Stimulated activated naive CD8-positive, alpha-beta T cell treated with anti-CD3 and anti-CD28 coated beads, Interleukin-15, amount 100 ng/mL, for 72 hours (primary cell): ENCODE measurements at regions not wholly inside any gene's neighbourhood (a gene's known extent, or its start where the extent isn't known, plus 50 kb on each side); places are given as distances from the start of the nearest gene placed in this dataset.
A peak's percentile ranks its signal among the peaks of the same experiment; 100 is the strongest.

ENCODE experiments used
- ATAC-seq: fragments of 150-1000 bp; cut with Tn5 transposase; 2 replicates; pipeline ENCODE4 v1.10.0; 2021; ENCODE audit warnings: mild to moderate bottlenecking, moderate library complexity
- DNase-seq, 2 donors: peaks; one replicate each; pipeline ENCODE4 v3.0.0; 2021 to 2022
- H3K27ac Mint-ChIP-seq, 2 donors: one replicate each; pipeline ENCODE4 v1.8.0; 2022; ENCODE audit warnings: mild to moderate bottlenecking in 2 of 2, mixed read lengths in 2 of 2, moderate library complexity in 2 of 2
- H3K27me3 Mint-ChIP-seq: one replicate; pipeline ENCODE4 v1.8.0; 2022; ENCODE audit warnings: mixed read lengths
- H3K4me1 Mint-ChIP-seq: one replicate; pipeline ENCODE4 v1.8.0; 2022; ENCODE audit warnings: mild to moderate bottlenecking, mixed read lengths
- H3K4me3 Mint-ChIP-seq, 2 donors: one replicate each; pipeline ENCODE4 v1.8.0; 2022; ENCODE audit warnings: mild to moderate bottlenecking in 2 of 2, mixed read lengths in 2 of 2, moderate library complexity in 1 of 2
- H3K9me3 Mint-ChIP-seq, 2 donors: one replicate each; pipeline ENCODE4 v1.8.0; 2022; ENCODE audit warnings: mixed read lengths in 2 of 2

GRCh38 chr1:82944822-82945221 is 1054.1 kb downstream of the TTLL7 start:
- no peak overlapping the region for H3K4me3 Mint-ChIP-seq
- no peak overlapping the region for H3K27ac Mint-ChIP-seq
- H3K4me1 Mint-ChIP-seq, result no peaks in the 10 kb centered on the region
- DNase-seq, result no peak
- no peaks in the 10 kb centered on the region for H3K9me3 Mint-ChIP-seq
- no peak for ATAC-seq
- H3K27me3 Mint-ChIP-seq, result peaks cover 8% of the 10 kb centered on the region

DNA sequence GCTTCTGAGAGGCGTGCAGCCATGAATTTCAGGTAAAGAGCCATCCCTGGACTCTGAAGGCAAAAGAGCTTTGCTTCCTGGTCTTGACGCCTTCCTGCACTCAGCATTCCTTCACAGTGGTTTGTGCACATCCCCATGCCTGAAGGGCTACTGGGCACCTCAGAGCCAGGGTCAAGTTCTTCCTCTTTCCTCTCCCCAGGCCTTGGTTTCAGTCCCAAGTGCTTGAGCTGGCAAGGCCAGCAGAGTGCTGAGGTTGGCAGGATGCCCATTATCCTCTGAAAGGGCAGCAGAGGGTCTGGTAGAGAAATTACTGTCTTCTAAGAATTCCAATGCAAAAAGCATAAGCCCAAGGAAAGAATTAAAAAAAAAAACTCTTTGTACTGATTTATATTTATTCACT is 1064.9 kb downstream of the TTLL7 start:
- ATAC-seq (no peak), DNase-seq (no peak)
- Mint-ChIP-seq H3K4me3 (no peak overlapping the region), H3K27ac (no peak overlapping the region), H3K27me3 (peaks cover 16% of the 10 kb centered on the region), H3K9me3 (peaks cover 6 to 7% of the 10 kb centered on the region in 2 donors), H3K4me1 (no peaks in the 10 kb centered on the region)

- no peak overlapping the region for H3K4me3 Mint-ChIP-seq
- H3K27ac Mint-ChIP-seq, result peak overlapping the region in 1 of 2 donors; percentile 71
- no peak for DNase-seq
- H3K27me3 Mint-ChIP-seq, result peaks cover 6% of the 10 kb centered on the region
- H3K4me1 Mint-ChIP-seq, result no peaks in the 10 kb centered on the region
- ATAC-seq, result no peak
- peaks cover 6 to 7% of the 10 kb centered on the region in 2 donors for H3K9me3 Mint-ChIP-seq
Observed at GRCh38 chr1:82932727-82933126, 1066.2 kb downstream of the TTLL7 start.

GRCh38 chr1:82932207-82932606 is 1066.7 kb downstream of the TTLL7 start:
- H3K27ac Mint-ChIP-seq, result no peak overlapping the region
- no peaks in the 10 kb centered on the region for H3K4me1 Mint-ChIP-seq
- no peak overlapping the region for H3K4me3 Mint-ChIP-seq
- DNase-seq (no peak), ATAC-seq (no peak)
- H3K27me3 Mint-ChIP-seq, result peaks cover 6% of the 10 kb centered on the region
- peaks cover 6 to 7% of the 10 kb centered on the region in 2 donors for H3K9me3 Mint-ChIP-seq

- Mint-ChIP-seq H3K9me3 (peaks cover 6 to 7% of the 10 kb centered on the region in 2 donors), H3K4me3 (no peak overlapping the region), H3K27ac (no peak overlapping the region), H3K27me3 (peaks cover 6% of the 10 kb centered on the region), H3K4me1 (no peaks in the 10 kb centered on the region)
- ATAC-seq (no peak), DNase-seq (no peak)
Observed at GRCh38 chr1:82931006-82931405, 1067.9 kb downstream of the TTLL7 start.

- no peak for DNase-seq
- Mint-ChIP-seq H3K4me3 (no peak overlapping the region), H3K4me1 (no peaks in the 10 kb centered on the region), H3K9me3 (peaks cover 1 to 3% of the 10 kb centered on the region in 2 donors), H3K27ac (no peak overlapping the region), H3K27me3 (peaks cover 2% of the 10 kb centered on the region)
- ATAC-seq, result no peak
Observed at GRCh38 chr1:82927753-82928152, 1071.2 kb downstream of the TTLL7 start.

DNA sequence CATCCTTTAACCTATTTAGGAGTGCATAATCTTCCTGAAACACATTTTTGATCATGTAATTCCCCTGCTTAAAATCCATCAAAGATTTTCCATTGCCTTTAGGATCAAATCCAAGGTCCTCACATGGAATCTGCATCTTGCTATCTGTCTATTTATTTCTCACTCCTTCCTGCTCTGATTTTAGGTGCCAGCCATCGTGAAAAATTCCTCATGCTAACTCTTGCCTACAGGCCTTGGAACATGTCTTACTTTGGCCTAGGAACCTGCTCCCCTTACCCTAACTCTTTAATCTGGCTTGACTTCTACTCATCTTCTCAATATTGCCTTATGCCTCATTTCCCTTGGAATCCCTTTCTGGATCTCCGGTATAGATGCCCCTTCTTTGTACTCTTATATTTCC is 1074.3 kb downstream of the TTLL7 start:
- Mint-ChIP-seq H3K27me3 (no peaks in the 10 kb centered on the region), H3K27ac (no peak overlapping the region), H3K4me1 (no peaks in the 10 kb centered on the region), H3K4me3 (no peak overlapping the region), H3K9me3 (no peaks in the 10 kb centered on the region)
- DNase-seq, result no peak
- no peak for ATAC-seq

DNA sequence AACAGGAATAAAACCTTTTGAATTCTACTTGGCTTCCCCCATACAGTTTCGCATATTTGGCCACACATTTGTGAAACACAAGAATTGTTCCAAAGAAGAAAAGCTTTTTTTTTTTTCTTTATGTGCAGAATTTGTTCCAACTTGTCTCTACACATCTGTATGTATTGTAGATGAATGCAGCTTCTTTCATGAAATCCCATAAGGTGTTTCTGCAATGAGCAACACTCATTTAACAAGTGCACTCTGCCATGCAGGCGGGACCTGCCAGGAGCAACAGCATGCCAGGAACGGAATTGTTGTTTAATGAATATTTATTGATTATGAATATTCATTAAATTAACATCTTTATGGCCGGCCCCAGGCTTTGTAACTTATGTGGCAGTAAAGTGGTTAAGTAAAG is 1075.0 kb downstream of the TTLL7 start:
- Mint-ChIP-seq H3K9me3 (no peaks in the 10 kb centered on the region), H3K4me3 (no peak overlapping the region), H3K27ac (no peak overlapping the region), H3K4me1 (no peaks in the 10 kb centered on the region), H3K27me3 (no peaks in the 10 kb centered on the region)
- DNase-seq (no peak), ATAC-seq (no peak)

DNA sequence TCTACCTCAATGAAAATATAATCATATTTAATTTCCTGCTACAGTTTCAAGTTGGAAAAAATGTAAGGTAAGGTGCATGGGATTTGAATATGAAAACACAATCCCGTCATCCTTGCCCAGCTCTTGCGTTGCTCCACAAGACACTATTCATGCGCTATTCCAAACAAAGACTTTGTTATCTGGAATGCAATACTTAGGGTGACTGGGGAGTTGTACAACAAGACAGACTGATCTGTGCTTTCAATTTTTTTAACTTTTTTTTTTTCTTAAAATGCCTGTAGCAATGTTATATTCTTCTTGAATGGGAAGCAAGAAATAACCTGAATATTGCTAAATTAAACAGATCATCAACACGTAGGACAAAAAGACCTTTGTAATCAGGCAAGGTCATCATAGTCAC is 1077.2 kb downstream of the TTLL7 start:
- no peak overlapping the region for H3K4me3 Mint-ChIP-seq
- H3K27ac Mint-ChIP-seq, result no peak overlapping the region
- no peaks in the 10 kb centered on the region for H3K27me3 Mint-ChIP-seq
- DNase-seq (no peak), ATAC-seq (no peak)
- H3K4me1 Mint-ChIP-seq, result no peaks in the 10 kb centered on the region
- no peaks in the 10 kb centered on the region for H3K9me3 Mint-ChIP-seq

DNA sequence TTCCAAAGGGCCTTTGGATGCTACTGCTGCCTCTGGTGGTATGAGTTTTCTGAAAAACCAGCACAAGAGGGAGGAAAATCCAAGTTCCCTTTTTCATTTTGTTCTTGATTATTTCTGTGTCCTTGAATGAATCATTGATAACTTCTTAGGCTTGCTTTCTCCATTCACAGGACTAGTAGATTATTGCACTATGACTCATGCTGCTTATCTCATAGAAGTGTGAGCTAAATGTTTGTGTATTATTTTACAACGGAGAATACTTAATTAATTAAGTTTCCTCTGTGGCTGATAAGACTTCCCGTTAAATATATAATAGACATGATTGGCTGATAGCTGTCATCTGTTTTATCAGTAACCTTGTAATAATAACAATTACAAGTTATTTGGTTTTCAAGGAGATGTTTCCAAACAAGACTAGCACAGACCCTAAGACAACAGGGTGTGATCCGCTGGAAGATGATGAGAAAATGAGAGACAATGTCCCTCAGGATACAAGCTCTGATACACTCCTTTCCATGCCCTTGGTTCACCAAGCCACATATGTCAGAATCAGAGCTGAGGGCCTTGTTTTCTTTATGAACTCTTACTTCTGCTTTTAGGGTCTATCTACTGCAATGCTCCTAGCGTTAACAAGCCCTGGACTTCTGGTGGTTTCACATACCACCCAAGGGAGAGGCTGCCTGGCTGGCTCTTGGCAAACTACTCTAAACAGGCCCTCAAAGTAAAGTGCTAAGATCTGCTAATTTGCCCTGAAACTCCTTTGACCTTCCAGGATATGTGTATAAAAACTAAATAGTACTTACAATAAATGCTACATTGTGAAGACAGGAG is 1078.3 kb downstream of the TTLL7 start:
- Mint-ChIP-seq H3K9me3 (no peaks in the 10 kb centered on the region), H3K4me1 (no peaks in the 10 kb centered on the region), H3K27ac (no peak overlapping the region), H3K27me3 (no peaks in the 10 kb centered on the region), H3K4me3 (no peak overlapping the region)
- ATAC-seq (no peak), DNase-seq (no peak)

GRCh38 chr1:82919837-82920236 is 1079.1 kb downstream of the TTLL7 start:
- Mint-ChIP-seq H3K27me3 (no peaks in the 10 kb centered on the region), H3K9me3 (no peaks in the 10 kb centered on the region), H3K4me1 (no peaks in the 10 kb centered on the region), H3K27ac (no peak overlapping the region), H3K4me3 (no peak overlapping the region)
- DNase-seq (no peak), ATAC-seq (no peak)

- Mint-ChIP-seq H3K4me3 (no peak overlapping the region), H3K27me3 (no peaks in the 10 kb centered on the region), H3K27ac (no peak overlapping the region), H3K4me1 (no peaks in the 10 kb centered on the region), H3K9me3 (no peaks in the 10 kb centered on the region)
- DNase-seq (no peak), ATAC-seq (no peak)
Observed at GRCh38 chr1:82907313-82907712, 1091.6 kb downstream of the TTLL7 start.

GRCh38 chr1:82903626-82904025 is 1095.3 kb downstream of the TTLL7 start:
- H3K27ac Mint-ChIP-seq, result no peak overlapping the region
- H3K4me3 Mint-ChIP-seq, result no peak overlapping the region
- ATAC-seq, result no peak
- no peaks in the 10 kb centered on the region for H3K4me1 Mint-ChIP-seq
- H3K27me3 Mint-ChIP-seq, result no peaks in the 10 kb centered on the region
- no peaks in the 10 kb centered on the region for H3K9me3 Mint-ChIP-seq
- DNase-seq, result no peak

- no peaks in the 10 kb centered on the region for H3K9me3 Mint-ChIP-seq
- no peak overlapping the region for H3K4me3 Mint-ChIP-seq
- DNase-seq, result no peak
- ATAC-seq, result no peak
- no peak overlapping the region for H3K27ac Mint-ChIP-seq
- no peaks in the 10 kb centered on the region for H3K27me3 Mint-ChIP-seq
- no peaks in the 10 kb centered on the region for H3K4me1 Mint-ChIP-seq
Observed at GRCh38 chr1:82901561-82901960, 1097.4 kb downstream of the TTLL7 start.

GRCh38 chr1:82901118-82901517 is 1097.8 kb downstream of the TTLL7 start:
- Mint-ChIP-seq H3K4me3 (no peak overlapping the region), H3K27ac (no peak overlapping the region), H3K9me3 (no peaks in the 10 kb centered on the region), H3K4me1 (no peaks in the 10 kb centered on the region), H3K27me3 (no peaks in the 10 kb centered on the region)
- ATAC-seq, result no peak
- no peak for DNase-seq

GRCh38 chr1:82899017-82899416 is 1098.3 kb downstream of the ADGRL2 start:
- DNase-seq (no peak), ATAC-seq (no peak)
- H3K4me1 Mint-ChIP-seq, result no peaks in the 10 kb centered on the region
- no peaks in the 10 kb centered on the region for H3K27me3 Mint-ChIP-seq
- no peak overlapping the region for H3K27ac Mint-ChIP-seq
- H3K9me3 Mint-ChIP-seq, result no peaks in the 10 kb centered on the region
- no peak overlapping the region for H3K4me3 Mint-ChIP-seq

DNA sequence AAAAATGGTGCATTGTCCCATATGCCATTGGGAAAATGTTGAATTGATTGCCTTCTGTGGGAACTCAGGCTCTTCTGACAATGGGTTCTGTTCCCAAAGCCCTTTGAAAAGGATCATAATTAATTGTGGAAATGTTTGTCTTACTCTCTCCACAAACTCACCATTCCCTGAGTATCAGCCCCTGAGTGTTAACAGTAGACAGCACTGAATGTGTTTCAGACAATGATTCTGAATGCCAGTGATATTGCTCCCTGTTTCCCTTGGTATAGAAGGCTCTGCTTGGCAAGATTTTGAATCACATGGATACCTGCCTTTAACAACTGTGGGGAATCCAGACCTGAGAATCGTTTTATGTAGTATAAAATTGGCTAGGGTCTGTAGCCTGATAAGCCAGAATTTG is 1096.8 kb downstream of the ADGRL2 start:
- DNase-seq (no peak), ATAC-seq (no peak)
- Mint-ChIP-seq H3K9me3 (no peaks in the 10 kb centered on the region), H3K4me3 (no peak overlapping the region), H3K4me1 (no peaks in the 10 kb centered on the region), H3K27ac (no peak overlapping the region), H3K27me3 (no peaks in the 10 kb centered on the region)
